Neural progenitor cell (in vitro differentiated cells): ENCODE measurements at regions not wholly inside any gene's neighbourhood (a gene's known extent, or its start where the extent isn't known, plus 50 kb on each side); places are given as distances from the start of the nearest gene placed in this dataset.

Experiments
- DNase-seq: peaks from one replicate; pipeline ENCODE4 v3.0.0-alpha.2; 2016; ENCODE audit warnings: low spot score
- H2AFZ ChIP-seq: fragments of 200-600 bp; sonication (generic); replicated peaks from 2 replicates; pipeline ENCODE4 v1.6.1; 2016; ENCODE audit warnings: antibody characterized with exemption
- H3F3A ChIP-seq: fragments of 200-600 bp; sonication (generic); 2 replicates; pipeline ENCODE4 v1.6.1; 2016; ENCODE audit warnings: antibody characterized with exemption, low read depth
- H3K27ac ChIP-seq: fragments of 200-600 bp; sonication (generic); 2 replicates; pipeline ENCODE4 v1.5.1; 2016; ENCODE audit warnings: mild to moderate bottlenecking
- H3K27me3 ChIP-seq: fragments of 200-600 bp; sonication (generic); 2 replicates; pipeline ENCODE4 v1.6.1; 2016; ENCODE audit warnings: mild to moderate bottlenecking, moderate library complexity
- H3K36me3 ChIP-seq: fragments of 200-600 bp; sonication (generic); 2 replicates; pipeline ENCODE4 v1.5.1; 2016
- H3K4me1 ChIP-seq: fragments of 200-600 bp; sonication (generic); 2 replicates; pipeline ENCODE4 v1.6.1; 2016; ENCODE audit warnings: mixed run types
- H3K4me2 ChIP-seq: fragments of 200-600 bp; sonication (generic); 2 replicates; pipeline ENCODE4 v1.6.1; 2016
- H3K4me3 ChIP-seq: fragments of 200-600 bp; sonication (generic); 2 replicates; pipeline ENCODE4 v1.5.1; 2016
- H3K79me2 ChIP-seq: fragments of 200-600 bp; sonication (generic); 2 replicates; pipeline ENCODE4 v1.6.1; 2016; ENCODE audit warnings: low read depth
- H3K9ac ChIP-seq: fragments of 200-600 bp; sonication (generic); 2 replicates; pipeline ENCODE4 v1.6.1; 2016
- H3K9me3 ChIP-seq: fragments of 200-600 bp; sonication (generic); 2 replicates; pipeline ENCODE4 v1.5.1; 2016; ENCODE audit warnings: low read depth
- H4K20me1 ChIP-seq: fragments of 200-600 bp; sonication (generic); 2 replicates; pipeline ENCODE4 v1.6.1; 2016; ENCODE audit warnings: low read depth
- H3K27ac Mint-ChIP-seq: 3 replicates; pipeline ENCODE4 v1.8.0; 2021; ENCODE audit warnings: mixed read lengths
- H3K27me3 Mint-ChIP-seq: 2 replicates; pipeline ENCODE4 v1.8.0; 2022; ENCODE audit warnings: low read depth, mild to moderate bottlenecking, inconsistent platforms, moderate library complexity, mixed read lengths; ENCODE audit not compliant: insufficient read depth
- H3K36me3 Mint-ChIP-seq: 3 replicates; pipeline ENCODE4 v1.8.0; 2021; ENCODE audit warnings: mixed read lengths
- H3K4me1 Mint-ChIP-seq: 3 replicates; pipeline ENCODE4 v1.8.0; 2021; ENCODE audit warnings: mixed read lengths
- H3K4me3 Mint-ChIP-seq: 3 replicates; pipeline ENCODE4 v1.8.0; 2021; ENCODE audit warnings: mild to moderate bottlenecking, moderate library complexity, mixed read lengths
- H3K9me3 Mint-ChIP-seq: 3 replicates; pipeline ENCODE4 v1.8.0; 2020; ENCODE audit warnings: mixed read lengths
- EZH2 ChIP-seq: fragments of 200-600 bp; sonication (generic); IDR thresholded peaks from 2 replicates; pipeline ENCODE4 v1.6.1; 2017; ENCODE audit warnings: antibody characterized with exemption, mild to moderate bottlenecking, moderate library complexity
- EZH2phosphoT487 ChIP-seq: fragments of 200-600 bp; sonication (generic); IDR thresholded peaks from 2 replicates; pipeline ENCODE4 v1.6.1; 2017; ENCODE audit warnings: antibody characterized with exemption
- TF ChIP-seq, protein P1 (sequence below): fragments of 200-600 bp; sonication (generic); IDR thresholded peaks from 2 replicates; pipeline ENCODE4 v1.5.1; 2017; ENCODE audit warnings: antibody characterized with exemption, mild to moderate bottlenecking

DNA sequence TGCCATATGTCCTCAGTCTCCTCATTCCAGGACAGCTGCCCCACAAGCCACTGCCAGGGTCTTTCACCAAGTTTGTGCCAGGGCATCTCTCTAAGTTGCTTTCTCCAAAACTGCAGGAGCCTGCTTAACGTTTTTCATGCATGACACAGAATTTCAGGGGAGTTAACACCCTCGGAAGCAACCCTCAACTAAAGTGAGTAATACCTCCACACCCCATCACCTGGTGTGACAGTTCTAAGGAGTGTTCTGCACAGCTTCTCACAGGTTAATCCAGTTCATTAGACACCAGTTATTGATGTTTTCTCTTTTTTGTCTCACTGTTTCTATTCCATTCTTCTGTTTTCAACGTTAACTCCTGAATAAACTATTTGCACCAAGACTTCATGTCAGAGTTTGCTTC is 115.0 kb downstream of the BACH1 start:
- Histone ChIP-seq H3K79me2 (no peaks in the 10 kb centered on the region), H3F3A (no peaks in the 10 kb centered on the region), H3K9ac (no peak overlapping the region), H2AFZ (no peak overlapping the region), H3K36me3 (no peaks in the 10 kb centered on the region), H3K9me3 (no peaks in the 10 kb centered on the region), H3K27ac (no peak overlapping the region), H3K27me3 (no peaks in the 10 kb centered on the region), H3K4me2 (no peak overlapping the region), H4K20me1 (no peaks in the 10 kb centered on the region), H3K4me3 (no peak overlapping the region), H3K4me1 (peaks cover 12% of the 10 kb centered on the region)
- no peak overlapping the region for H3K4me3 Mint-ChIP-seq
- H3K9me3 Mint-ChIP-seq, result no peaks in the 10 kb centered on the region
- no peak overlapping the region for H3K27ac Mint-ChIP-seq
- TF ChIP-seq EZH2phosphoT487 (no peak), EZH2 (no peak)
- TF ChIP-seq, protein P1, sequence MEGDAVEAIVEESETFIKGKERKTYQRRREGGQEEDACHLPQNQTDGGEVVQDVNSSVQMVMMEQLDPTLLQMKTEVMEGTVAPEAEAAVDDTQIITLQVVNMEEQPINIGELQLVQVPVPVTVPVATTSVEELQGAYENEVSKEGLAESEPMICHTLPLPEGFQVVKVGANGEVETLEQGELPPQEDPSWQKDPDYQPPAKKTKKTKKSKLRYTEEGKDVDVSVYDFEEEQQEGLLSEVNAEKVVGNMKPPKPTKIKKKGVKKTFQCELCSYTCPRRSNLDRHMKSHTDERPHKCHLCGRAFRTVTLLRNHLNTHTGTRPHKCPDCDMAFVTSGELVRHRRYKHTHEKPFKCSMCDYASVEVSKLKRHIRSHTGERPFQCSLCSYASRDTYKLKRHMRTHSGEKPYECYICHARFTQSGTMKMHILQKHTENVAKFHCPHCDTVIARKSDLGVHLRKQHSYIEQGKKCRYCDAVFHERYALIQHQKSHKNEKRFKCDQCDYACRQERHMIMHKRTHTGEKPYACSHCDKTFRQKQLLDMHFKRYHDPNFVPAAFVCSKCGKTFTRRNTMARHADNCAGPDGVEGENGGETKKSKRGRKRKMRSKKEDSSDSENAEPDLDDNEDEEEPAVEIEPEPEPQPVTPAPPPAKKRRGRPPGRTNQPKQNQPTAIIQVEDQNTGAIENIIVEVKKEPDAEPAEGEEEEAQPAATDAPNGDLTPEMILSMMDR, result no peak
- H3K27me3 Mint-ChIP-seq, result no peaks in the 10 kb centered on the region
- DNase-seq, result no peak
- peaks cover 3% of the 10 kb centered on the region for H3K36me3 Mint-ChIP-seq
- H3K4me1 Mint-ChIP-seq, result peaks cover 16% of the 10 kb centered on the region

GRCh38 chr21:29416268-29416667 is 117.5 kb downstream of the BACH1 start:
- no peaks in the 10 kb centered on the region for H3K4me1 ChIP-seq
- Mint-ChIP-seq H3K4me3 (no peak overlapping the region), H3K27ac (no peak overlapping the region), H3K36me3 (peaks cover 3% of the 10 kb centered on the region), H3K4me1 (peaks cover 4% of the 10 kb centered on the region), H3K9me3 (no peaks in the 10 kb centered on the region), H3K27me3 (no peaks in the 10 kb centered on the region)
- H2AFZ ChIP-seq, result no peak overlapping the region
- no peak overlapping the region for H3K4me2 ChIP-seq
- H4K20me1 ChIP-seq, result no peaks in the 10 kb centered on the region
- H3K4me3 ChIP-seq, result no peak overlapping the region
- H3K9ac ChIP-seq, result no peak overlapping the region
- no peaks in the 10 kb centered on the region for H3K27me3 ChIP-seq
- no peaks in the 10 kb centered on the region for H3K9me3 ChIP-seq
- no peak for DNase-seq
- no peaks in the 10 kb centered on the region for H3F3A ChIP-seq
- H3K27ac ChIP-seq, result no peak overlapping the region
- no peaks in the 10 kb centered on the region for H3K36me3 ChIP-seq
- no peaks in the 10 kb centered on the region for H3K79me2 ChIP-seq
- TF ChIP-seq, protein P1, result no peak
- TF ChIP-seq EZH2phosphoT487, result no peak
- no peak for TF ChIP-seq EZH2

DNA sequence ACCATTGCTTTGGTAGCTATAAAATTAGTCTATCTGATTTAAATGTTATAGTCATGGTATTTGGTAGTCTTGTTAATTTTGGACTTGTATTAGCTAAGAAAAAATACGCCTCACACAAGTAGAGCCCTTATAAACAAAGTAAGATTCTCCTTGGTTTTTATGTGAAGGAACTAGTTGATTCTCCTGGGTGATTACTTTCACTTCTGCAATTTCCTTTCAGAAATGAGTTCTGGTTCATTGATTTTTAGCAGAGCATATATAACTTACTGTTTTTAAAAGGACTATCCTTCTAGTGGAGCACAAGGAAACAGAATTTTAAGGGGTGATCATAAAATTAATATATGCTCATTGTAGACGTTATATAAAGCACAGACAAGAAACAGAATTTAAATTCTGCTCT is 120.1 kb downstream of the BACH1 start:
- no peak overlapping the region for H3K4me2 ChIP-seq
- no peaks in the 10 kb centered on the region for H3K9me3 ChIP-seq
- Mint-ChIP-seq H3K4me3 (no peak overlapping the region), H3K27ac (no peak overlapping the region), H3K4me1 (peaks cover 13% of the 10 kb centered on the region), H3K27me3 (no peaks in the 10 kb centered on the region), H3K9me3 (peaks cover 5% of the 10 kb centered on the region), H3K36me3 (peaks cover 3% of the 10 kb centered on the region)
- no peaks in the 10 kb centered on the region for H3F3A ChIP-seq
- no peaks in the 10 kb centered on the region for H3K27me3 ChIP-seq
- H3K79me2 ChIP-seq, result no peaks in the 10 kb centered on the region
- no peak for DNase-seq
- TF ChIP-seq EZH2 (no peak), EZH2phosphoT487 (no peak)
- TF ChIP-seq, protein P1, result no peak
- H2AFZ ChIP-seq, result no peak overlapping the region
- H3K27ac ChIP-seq, result no peak overlapping the region
- H3K4me3 ChIP-seq, result no peak overlapping the region
- H3K36me3 ChIP-seq, result no peaks in the 10 kb centered on the region
- no peak overlapping the region for H3K9ac ChIP-seq
- peaks cover 11% of the 10 kb centered on the region for H3K4me1 ChIP-seq
- H4K20me1 ChIP-seq, result no peaks in the 10 kb centered on the region

GRCh38 chr21:29419422-29419821 is 120.7 kb downstream of the BACH1 start:
- peaks cover 11% of the 10 kb centered on the region for H3K4me1 ChIP-seq
- no peak for TF ChIP-seq EZH2
- TF ChIP-seq, protein P1, result no peak
- no peak for TF ChIP-seq EZH2phosphoT487
- H3K4me2 ChIP-seq, result no peak overlapping the region
- H3K36me3 Mint-ChIP-seq, result no peaks in the 10 kb centered on the region
- no peak overlapping the region for H3K27ac Mint-ChIP-seq
- H2AFZ ChIP-seq, result no peak overlapping the region
- H3K79me2 ChIP-seq, result no peaks in the 10 kb centered on the region
- no peak overlapping the region for H3K4me3 Mint-ChIP-seq
- no peaks in the 10 kb centered on the region for H3K9me3 ChIP-seq
- H3K27ac ChIP-seq, result no peak overlapping the region
- H3K27me3 Mint-ChIP-seq, result no peaks in the 10 kb centered on the region
- H3K36me3 ChIP-seq, result no peaks in the 10 kb centered on the region
- no peaks in the 10 kb centered on the region for H3F3A ChIP-seq
- no peaks in the 10 kb centered on the region for H4K20me1 ChIP-seq
- peaks cover 11% of the 10 kb centered on the region for H3K4me1 Mint-ChIP-seq
- H3K9ac ChIP-seq, result no peak overlapping the region
- H3K9me3 Mint-ChIP-seq, result peaks cover 5% of the 10 kb centered on the region
- H3K4me3 ChIP-seq, result no peak overlapping the region
- no peak for DNase-seq
- no peaks in the 10 kb centered on the region for H3K27me3 ChIP-seq
